Left cardiac atrium (tissue), 4 donors: ENCODE measurements at regions not wholly inside any gene's neighbourhood (a gene's known extent, or its start where the extent isn't known, plus 50 kb on each side); places are given as distances from the start of the nearest gene placed in this dataset.

ENCODE experiments used
- ATAC-seq, 2 donors: fragments of 200-7000 bp; cut with Tn5 transposase; one replicate each; pipeline ENCODE4 v1.9.1; 2020; ENCODE audit warnings: mild to moderate bottlenecking in 2 of 2, moderate library complexity in 2 of 2
- DNase-seq: peaks from one replicate; pipeline ENCODE4 v3.0.0-alpha.2; 2020
- intact Hi-C, 2 donors: fragments of 100-400 bp; cut with DNase I; formaldehyde crosslinking; loops; one replicate each; pipeline versions ENCODE4 v1.14.1 to v1.15.1; 2022 to 2023
- donor health status: DM: no; HTN: yes; CAD: no.
- donor health status: DM: no; HTN: yes; CAD: no; lungs with severe emphysema.
- donor health status: DM: yes; HTN: yes; CAD: no.
- donor health status: Dilated cardiomyopathy.

DNA sequence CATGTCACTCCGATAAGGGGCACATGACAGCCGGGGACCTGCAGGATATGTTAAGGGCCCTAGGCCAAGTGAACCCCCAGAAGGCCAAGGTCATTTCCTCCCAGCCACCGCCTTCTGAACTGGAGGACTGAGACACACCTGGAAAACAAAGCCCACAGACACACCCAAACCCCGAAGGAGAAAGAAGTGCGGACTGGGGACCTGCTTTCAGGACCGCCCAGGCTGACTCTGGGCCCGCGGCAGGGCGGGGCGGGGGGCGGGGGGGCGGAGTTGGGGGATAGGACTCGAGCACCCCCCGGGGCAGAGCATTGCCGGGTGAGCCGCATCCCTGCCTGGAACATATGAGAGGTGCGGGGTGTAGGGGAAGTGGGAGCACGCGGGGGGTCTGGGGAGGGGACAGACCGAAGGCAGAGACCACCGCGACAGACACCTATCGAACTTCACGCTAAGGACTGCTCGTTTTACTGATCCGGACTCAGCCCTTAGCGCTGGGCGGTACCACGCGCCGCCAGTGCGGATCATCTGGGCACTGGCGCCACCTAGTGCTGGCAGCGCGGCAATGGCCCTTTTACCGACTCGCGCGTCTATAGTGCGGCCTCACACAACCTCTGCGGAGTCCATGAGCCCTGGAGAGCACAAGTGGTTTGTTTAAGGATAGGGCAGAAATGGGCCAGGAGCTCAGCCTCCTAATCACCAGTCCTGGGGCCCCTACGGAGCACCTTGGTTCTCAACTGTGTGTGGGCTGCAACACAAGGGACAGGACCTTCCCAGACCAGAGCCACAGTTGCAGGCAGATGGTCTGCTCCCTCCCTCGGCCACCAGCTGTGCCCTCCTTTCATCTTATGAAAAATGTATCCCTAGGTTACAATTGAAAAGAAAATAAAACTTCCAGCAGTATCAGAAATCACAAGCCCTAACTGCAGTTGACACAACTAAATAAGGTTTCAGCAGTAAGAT is 157.6 kb downstream of the HERPUD2 start:
- DNase-seq: peak; percentile 84
- intact Hi-C loops: loop anchor here in 1 of 2 donors (5.0 to 10.0 kb wide), 3 partner anchors 90 to 713 kb away; no protein-coding TSS in a partner anchor
- peak; percentile 96 to 98 for ATAC-seq

DNA sequence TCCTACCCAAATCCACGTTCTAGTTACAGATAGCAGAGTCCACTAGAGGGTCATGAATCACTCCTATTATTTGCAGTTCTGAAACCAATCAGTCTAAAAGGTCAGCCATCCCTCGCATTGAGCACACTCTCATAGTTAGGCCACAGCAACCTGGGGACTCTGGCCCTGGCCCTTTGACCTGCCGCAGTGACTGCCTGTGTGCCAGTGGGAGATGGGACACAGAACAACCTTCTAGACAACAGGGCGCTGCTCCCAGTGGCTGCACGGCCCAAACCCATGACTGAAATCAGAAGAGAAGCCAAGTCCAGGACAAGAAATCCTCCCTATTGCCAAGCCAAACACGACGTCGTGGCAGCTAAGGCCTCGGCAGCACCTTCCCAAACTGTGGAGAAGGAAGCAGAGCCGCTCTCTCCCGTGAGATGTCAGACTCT is 158.5 kb downstream of the HERPUD2 start:
- ATAC-seq: peak; percentile 22 to 29
- peak; percentile 31 for DNase-seq
- intact Hi-C loops: loop anchor here in 1 of 2 donors (5.0 to 10.0 kb wide), 3 partner anchors 91 to 712 kb away; no protein-coding TSS in a partner anchor

DNA sequence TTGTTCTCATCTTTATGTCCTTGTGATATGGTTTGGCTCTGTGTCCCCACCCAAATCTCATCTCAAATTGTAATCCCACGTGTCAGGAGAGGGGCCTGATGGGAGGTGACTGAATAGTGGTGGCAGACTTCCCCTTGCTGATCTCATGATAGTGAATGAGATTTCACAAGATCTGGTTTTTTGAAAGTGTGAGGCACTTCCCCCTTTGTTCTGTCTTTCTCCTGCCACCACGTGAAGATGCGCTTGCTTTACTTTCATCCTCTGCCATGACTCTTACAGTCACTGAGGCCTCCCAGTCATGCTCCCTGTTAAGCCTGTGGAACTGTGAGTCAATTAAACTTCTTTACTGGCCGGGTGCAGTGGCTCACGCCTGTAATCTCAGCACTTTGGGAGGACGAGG is 161.0 kb downstream of the HERPUD2 start:
- DNase-seq: no peak
- no peak for ATAC-seq
- intact Hi-C loops: loop anchor here in 1 of 2 donors (5.0 to 10.0 kb wide), 3 partner anchors 347 to 709 kb away; no protein-coding TSS in a partner anchor

DNA sequence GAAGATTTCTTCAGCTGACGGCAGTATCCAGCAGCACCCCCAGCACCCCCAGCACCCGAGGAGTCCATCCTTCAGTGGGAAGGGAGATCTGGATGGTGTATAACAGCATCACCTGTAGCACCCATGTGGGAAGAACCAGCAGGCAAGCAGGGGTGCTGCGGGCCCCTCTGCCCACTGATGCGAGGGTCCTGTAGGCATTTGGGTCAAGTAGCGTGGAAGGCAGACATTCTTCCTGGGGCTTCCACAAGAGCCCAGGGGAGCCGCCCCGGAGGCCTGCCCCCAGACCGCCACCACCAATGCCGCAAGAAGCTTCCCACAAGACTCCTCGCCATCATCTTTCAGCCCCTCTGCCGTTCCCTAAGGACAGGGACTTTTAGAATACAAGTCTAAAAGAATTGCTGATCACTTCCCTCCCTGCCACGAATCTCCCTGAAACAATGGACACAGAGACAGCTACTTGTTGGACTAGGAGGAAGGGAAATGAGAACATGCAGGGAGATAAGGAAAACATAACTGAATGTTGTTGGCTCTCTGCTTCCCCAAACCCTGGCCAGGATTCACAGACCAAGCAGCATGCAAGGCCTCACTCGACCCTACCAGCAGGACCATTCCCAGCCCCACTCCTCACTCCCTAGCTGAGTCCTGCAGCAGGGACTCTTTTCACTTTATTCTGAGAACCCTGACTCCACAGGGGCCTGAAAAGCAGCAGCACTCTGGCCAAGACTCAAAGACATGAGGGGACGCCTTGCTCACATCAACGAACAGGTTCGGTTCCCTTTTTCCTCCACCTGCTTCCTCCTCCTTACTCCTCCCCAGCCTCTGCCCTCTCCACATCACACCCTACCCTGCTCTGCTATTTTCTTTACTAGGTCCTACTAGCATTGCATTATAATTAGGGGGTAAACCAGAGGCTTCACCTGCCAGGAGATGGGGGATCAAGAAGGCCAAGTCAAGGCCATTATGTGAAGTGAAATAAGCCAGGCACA is 164.5 kb downstream of the HERPUD2 start:
- DNase-seq (no peak), ATAC-seq (peak; percentile 37 to 49)
- intact Hi-C loops: loop anchor here in 1 of 2 donors (5.0 to 10.0 kb wide), 3 partner anchors 343 to 706 kb away; no protein-coding TSS in a partner anchor

DNA sequence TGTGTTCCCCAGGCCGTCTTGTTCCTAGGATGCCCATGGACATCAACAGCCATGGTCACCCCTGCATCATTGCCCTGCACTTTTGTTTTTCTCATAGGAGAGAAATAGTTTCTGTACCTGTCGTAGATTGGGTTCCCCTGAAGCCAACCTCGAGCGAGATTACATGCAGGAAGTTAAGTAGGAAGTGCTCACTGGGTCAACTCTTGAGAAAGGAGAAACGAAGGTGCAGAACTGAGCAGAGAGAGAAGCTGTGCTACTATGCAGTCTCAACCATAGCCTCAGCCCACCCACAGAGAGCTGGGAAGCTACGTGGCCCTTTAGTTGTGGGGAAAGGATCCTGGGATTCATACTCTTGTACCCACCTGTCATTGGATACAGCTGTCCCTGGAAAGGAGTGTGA is 165.2 kb downstream of the HERPUD2 start:
- ATAC-seq: no peak
- intact Hi-C loops: loop anchor here in 1 of 2 donors (5.0 to 10.0 kb wide), 3 partner anchors 342 to 705 kb away; no protein-coding TSS in a partner anchor
- DNase-seq: no peak

DNA sequence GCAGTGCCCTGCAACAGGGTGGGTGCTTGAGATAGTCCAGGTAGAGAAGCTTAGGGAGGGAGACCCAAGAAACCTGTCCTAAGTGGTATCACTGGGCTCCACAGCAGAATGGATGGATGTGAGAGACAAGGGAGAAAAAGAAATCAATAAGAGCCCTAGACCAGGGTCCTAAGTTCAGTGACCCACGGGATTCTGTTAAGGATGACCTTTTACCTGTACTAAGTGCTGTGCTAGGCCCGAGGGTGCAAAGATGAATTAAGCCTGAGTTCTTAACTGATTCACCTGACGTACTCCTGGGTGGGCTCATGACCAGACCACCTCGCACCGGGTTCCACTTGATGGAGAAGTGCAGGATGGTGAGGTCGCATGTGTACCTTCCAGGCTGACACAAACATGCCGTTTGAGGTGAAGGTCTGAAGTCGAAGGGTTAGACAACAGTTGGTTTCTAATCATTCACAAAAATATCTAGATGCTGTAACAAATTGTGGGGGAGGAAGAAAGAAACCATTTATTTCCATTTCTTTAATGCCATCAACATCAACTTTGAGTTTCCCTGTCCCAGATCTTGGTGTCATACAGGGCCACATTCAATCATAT is 166.5 kb downstream of the HERPUD2 start:
- intact Hi-C loops: no loop called here
- no peak for ATAC-seq
- DNase-seq: no peak

DNA sequence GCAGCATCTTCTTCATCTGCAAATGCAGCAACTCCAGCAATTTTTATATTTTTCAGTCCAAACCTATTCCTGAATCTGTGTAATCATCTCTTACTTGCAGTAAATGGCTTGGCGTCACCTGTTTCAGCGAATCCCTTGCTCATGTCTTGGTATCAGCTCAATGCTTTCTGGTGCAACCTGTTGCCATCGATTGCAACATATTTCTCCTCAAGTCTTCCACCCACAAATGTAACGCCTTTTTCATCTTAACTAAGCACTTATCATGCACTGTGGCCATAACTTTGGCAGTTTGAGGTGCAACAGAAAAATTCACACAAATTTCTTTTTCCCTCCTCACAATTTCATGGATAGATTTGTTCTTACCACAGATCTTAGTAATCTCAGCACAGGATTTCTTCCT is 168.3 kb downstream of the HERPUD2 start:
- intact Hi-C loops: no loop called here
- DNase-seq (no peak), ATAC-seq (no peak)

DNA sequence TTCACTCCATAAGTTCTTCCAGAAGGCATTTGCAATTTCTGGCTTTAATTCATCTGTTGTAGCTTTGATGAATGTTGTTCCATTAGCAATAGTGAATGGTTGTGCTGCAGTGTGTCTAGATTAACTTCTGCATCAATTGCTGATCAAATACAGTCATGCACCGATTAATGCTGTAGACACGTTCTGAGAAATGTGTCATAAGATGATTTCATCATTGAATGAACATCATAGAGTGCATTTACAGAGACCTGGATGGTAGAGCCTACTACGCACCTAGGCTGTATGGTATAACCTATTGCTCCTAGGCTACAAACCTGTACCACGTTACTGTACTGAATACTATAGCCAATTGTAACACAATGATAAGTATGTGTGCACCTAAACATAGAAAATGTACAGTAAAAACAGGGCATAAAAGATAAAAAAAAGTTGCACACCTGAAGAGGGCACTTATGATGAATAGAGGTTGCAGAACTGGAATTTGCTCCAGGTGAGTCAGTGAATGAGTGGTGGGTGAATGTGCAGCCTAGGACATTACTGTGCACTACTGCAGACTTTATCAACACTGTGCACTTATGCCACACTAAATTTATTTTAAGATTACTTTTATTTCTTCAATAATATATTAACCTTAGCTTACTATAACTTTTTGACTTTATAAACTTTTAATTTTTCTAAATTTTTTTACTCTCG is 170.7 kb downstream of the HERPUD2 start:
- no peak for ATAC-seq
- DNase-seq: no peak
- intact Hi-C loops: loop anchor here in 1 of 2 donors (5.0 kb wide), 1 partner anchor 327 kb away; no protein-coding TSS in a partner anchor

DNA sequence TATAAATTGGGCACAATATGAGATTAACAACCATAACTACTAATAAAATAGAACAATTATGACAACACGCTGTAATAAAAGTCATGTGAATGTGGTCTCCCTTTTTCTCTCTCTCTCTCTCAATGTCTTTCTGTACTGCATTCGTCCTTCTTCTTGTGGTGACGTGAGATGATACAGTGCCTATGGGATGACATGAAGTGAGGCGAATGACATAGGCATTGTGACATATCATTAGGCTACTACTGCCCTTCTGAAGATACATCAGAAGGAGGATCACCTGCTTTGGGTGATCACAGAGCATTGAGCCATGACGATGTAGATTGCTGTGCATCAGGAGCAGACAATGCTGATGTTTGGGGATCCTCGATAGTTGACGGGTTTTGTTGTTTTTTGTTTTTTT is 171.6 kb downstream of the HERPUD2 start:
- ATAC-seq: no peak
- intact Hi-C loops: loop anchor here in 1 of 2 donors (5.0 kb wide), 1 partner anchor 326 kb away; no protein-coding TSS in a partner anchor
- no peak for DNase-seq

DNA sequence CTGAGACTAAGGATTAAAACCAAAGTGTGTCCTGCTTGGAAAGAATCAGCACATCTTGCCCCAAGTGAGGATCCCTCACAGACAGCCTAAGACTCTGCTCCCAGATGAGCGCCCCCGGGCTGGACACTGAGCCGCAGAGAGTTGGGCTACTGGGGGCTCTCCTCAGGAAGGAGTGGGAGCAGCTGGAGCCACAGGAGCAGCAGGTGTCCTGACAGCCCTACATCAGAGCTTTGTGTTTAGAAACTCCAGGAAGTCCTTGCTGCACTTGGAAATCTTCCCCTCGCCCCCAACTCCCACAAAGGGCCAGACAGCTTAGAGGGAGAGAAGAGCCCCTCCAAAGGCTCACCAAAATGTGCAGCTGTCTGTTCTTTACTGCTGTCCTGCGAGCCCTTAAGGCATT is 172.2 kb downstream of the HERPUD2 start:
- no peak for DNase-seq
- intact Hi-C loops: loop anchor here in 1 of 2 donors (5.0 kb wide), 1 partner anchor 325 kb away; no protein-coding TSS in a partner anchor
- no peak for ATAC-seq

DNA sequence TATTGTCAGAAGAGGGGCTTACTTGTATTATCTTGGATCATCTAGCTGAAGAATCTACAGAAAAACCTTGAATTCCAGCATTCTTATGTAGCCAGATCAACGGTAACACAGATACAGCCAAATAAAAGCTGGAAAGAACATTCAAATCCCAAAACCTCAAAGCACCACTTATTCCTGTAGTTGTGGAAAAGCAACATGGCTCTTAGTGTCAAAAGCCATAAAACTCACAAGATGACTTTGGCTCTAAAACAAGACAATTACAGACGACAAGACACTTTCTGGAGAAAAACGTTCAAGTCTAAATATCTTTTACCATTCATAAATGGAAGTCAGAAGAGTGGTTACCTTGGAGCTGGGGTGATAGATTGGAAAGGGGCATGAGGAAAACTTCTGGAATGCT is 173.0 kb downstream of the HERPUD2 start:
- intact Hi-C loops: loop anchor here (2.0 to 5.0 kb wide), 2 partner anchors 97 to 325 kb away; no protein-coding TSS in a partner anchor

DNA sequence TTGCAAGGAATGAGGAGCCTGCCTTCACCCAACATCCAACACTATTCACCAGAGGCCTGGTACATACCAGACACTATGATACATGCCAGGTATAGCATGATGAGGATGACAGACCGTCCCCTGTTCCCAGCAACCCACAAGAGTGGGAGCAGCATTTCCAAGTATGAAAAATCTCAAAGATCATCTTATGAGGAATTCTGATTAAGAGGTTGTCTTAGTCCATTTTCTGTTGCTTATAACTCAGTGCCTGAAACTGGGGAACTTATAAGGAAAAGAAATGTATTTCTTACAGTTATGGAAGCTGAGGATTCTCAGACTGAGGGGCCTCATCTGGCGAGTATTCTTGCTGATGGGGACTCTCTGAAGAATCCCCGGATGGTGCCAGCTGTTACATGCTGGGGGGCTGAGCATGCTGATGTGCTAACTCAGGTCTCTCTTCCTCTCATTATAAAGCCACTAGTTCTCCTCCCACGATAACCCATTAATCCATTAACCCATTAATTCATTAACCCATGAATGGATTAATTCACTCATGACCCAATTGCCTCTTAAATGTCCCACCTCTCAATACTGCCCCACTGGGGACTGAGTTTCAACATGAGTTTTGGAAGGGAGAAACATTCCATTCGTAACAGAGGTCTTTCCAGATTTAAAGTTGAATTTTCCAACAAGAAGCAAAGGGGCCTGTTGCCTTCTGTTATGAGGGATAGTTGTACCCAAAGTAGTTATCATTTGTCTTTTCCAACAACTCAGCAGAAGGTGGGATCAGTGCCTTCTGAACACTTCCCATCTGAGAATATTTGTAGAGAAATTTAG is 173.9 kb downstream of the HERPUD2 start:
- intact Hi-C loops: loop anchor here (2.0 to 5.0 kb wide), 2 partner anchors 96 to 324 kb away; no protein-coding TSS in a partner anchor
- DNase-seq: no peak
- ATAC-seq: peak in 1 of 2 donors; percentile 45

More for the DNA sequence above, 173.0 kb downstream of the HERPUD2 start:
- no peak for DNase-seq
- no peak for ATAC-seq

DNA sequence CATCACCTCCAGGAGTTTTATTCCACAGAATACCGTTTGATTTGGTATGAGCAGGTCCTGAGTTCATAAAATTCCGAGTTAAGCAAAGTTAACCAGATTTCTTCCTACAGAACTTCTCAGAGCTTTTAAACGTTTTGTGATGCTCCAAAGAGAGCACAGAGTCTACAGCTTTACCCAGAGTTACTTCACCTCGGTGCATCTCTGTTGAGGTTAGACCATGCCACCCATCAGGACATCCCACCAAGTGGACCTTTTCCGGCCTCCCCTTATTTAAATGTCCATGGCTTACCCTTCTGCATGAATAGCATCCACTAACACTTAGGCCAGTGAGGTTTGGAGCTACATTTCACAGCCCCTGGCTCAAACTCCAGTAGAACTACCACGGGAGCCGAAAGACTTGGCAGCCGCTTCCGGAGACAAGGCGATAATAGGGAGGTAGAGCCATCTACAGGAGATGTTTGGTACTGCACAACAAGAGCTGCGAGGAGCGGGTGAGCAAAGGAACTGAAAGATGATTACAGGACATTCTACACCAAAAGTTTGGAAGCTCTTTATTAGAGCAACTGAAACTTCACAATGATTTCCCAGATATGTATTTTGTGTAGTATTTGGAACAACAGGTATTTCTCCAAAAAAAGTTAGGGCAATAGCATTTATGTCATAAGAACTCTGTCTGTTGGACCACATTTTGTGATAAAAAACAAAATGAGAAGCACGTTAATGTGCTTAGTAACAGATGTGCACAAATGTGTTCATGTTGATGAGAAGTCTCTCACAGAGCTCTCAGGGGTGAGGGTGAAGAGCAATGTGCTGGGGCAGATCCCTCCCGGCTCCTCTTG is 174.7 kb downstream of the HERPUD2 start:
- intact Hi-C loops: loop anchor here (2.0 to 10.0 kb wide), 3 partner anchors 95 to 323 kb away; no protein-coding TSS in a partner anchor

DNA sequence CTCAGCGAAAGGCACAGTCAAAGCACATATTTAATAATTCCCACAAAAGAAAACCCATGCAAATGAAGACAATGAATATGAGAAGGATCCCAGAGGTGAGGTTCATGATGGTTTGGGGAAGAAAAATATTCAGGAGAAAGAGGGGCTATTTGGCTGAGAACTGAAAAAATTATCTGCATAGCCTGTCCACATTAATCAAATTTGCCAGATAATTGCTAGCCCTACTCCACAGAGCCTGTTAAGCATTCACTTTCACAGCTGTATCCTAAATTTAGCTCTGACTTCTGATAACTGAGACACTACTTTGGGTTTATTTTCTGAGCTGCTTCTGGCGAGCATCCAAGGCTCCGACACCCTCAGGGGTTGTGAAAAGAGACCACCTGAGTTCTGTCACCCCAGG is 176.2 kb downstream of the HERPUD2 start:
- intact Hi-C loops: loop anchor here in 1 of 2 donors (10.0 kb wide), 1 partner anchor 94 kb away; no protein-coding TSS in a partner anchor
- DNase-seq: no peak
- peak in 1 of 2 donors; percentile 21 for ATAC-seq

More for the DNA sequence above, 174.7 kb downstream of the HERPUD2 start:
- ATAC-seq: peak; percentile 93 to 94
- peak; percentile 89 for DNase-seq

DNA sequence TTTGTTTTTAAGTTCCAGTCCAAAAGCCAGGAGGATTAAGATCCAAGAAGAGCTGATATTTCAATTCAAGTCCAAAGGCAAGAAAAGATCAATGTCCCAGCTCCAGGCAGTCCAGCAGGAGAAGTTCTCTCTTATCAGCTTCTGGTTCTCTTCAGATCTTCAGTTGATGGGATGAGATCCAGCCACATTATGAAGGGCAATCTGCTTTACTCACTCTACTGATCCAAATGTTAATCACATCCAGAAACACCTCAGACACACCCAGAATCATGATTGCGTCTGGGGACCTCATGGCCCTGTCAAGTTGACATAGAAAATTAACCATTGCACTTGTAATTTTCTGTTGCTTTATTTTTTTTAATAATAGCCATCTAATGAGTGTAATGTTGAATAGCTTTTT is 178.4 kb downstream of the HERPUD2 start:
- DNase-seq: no peak
- intact Hi-C loops: loop anchor here in 1 of 2 donors (10.0 kb wide), 1 partner anchor 92 kb away; no protein-coding TSS in a partner anchor
- ATAC-seq: no peak

DNA sequence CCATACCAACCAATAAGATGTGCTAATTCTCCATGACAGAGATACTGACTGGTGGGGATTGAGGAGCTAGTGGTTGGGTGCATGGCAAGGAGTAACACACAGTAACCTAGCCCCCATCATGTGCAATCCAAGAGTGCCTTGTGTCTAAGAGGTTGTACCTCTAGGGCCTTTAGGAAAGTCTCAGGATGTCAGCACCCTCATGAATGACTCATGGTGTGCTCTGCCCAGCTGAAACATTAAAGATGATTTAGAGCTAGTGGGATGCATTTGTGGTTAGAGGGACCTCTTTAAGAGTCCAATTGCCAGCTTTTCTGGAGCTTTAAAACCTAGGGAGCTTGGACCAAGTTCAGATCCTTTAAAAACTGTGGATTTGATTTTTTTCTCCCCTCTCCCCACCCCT is 181.1 kb downstream of the HERPUD2 start:
- intact Hi-C loops: loop anchor here (5.0 to 10.0 kb wide), 2 partner anchors 47 to 89 kb away; no protein-coding TSS in a partner anchor
- ATAC-seq (peak in 1 of 2 donors; percentile 75), DNase-seq (no peak)
